ENCODE measurements at regions not wholly inside any gene's neighbourhood (a gene's known extent, or its start where the extent isn't known, plus 50 kb on each side); places are given as distances from the start of the nearest gene placed in this dataset.
"Not testable (repeated sequence)": the region's sequence is repeated elsewhere in the genome, so short reads cannot be mapped to it uniquely, and the experiment has no call there.

DNA sequence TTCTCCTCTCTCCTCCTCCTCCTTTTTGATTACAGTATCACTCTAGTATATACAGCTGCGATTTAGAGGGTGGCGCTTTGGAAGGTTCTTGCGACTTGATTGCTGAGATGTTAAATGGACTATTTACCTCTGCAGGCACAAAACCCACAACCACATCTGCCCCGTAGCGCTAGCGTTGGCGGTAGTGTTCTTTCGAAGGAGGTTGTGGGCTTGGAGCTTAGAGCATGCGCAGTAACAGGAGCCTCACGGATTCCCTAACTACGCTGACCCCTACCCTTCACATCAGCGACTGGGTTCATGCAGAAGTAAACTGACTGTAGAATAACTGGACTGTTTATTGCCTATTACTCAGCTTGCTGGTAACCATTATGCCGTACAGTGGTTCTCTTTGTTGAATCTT, 58.0 kb downstream of the CGGBP1 start:
- peak; percentile 15 for DNase-seq

DNA sequence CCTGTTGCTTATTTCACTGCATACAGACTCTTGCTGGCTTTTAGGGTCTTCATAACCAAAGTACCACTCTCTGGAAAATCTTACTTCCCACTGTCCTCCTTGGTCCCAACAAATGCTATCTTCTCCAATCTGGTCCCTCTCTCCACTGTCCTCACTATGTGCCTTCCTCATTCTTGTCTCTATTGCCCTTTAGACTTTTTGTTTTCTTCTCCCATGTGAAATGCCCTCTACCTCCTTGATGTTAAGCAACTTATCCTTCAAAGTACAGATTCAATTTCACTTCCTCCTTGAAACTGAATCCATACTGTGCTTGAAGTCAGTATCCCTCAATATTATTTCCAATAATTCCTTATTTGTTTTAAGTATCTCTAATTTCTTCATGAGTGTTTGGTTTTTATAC, 60.8 kb downstream of the CGGBP1 start:
- DNase-seq, result no peak

GRCh38 chr3:87997298-87997697, 61.5 kb downstream of the CGGBP1 start:
- peak; percentile 67 for DNase-seq

- no peak for DNase-seq
These were observed 61.9 kb downstream of the CGGBP1 start for GRCh38 chr3:87996882-87997281.

DNA sequence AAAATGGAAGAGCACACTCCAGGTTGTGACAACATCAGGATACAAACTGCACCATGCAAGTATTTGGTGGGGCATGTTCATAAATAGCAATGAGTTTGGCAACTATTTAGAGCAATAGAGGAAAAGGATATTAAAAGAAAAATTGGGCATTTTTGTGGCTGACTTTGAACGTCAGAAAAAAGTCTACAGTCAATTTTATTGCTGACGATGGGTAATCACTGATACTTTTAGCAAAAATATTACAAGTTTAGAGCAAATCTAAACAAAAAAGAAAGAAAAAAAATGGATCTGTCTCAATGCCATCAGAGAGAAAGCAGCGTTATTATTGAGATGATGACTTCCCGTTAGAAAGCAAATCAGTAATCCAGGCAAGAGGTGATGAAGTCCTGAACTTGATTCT, 65.2 kb downstream of the CGGBP1 start:
- DNase-seq, result no peak

- no peak for DNase-seq
These were observed 70.9 kb downstream of the CGGBP1 start for GRCh38 chr3:87987952-87988351.

DNA sequence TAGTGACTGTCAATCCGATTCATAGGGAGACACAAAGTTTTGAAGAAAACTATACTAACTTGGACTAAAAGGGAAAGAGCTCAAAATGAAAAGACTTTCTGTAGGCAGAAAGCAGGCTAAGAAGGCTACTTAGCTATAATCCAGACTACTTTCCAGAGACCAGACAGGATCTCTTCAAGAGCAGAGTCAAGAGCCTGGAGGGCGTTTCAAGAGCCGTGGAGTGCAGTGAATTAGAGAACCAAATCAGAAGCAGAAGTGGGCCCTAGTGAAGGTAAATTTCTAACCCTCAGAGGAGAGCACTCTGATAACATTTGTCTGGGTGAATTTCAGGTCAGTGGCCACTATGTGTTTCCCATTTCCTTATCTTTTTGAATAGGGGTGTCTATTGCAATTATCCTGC, 76.4 kb downstream of the CGGBP1 start:
- no peak for DNase-seq

DNA sequence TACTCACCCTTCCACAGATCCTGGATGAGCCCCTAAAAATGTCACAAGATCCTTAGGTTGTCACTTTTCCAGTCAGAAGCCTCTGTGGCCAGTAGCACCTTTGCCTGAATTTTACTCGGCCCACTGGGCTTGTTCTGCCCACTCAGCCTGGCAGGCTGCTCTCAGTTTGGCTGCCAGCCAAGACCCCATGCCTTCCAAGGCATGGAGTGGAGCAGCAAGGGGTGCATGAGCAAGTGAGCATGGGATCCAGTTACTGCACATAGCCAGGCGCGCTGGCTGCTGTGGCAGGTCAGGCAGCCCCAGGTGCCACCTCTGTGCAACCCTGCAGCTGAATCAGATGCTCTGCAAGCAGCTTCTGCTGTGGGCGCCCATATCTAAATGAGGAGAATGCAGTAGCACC, 79.3 kb downstream of the CGGBP1 start:
- DNase-seq, result no peak

DNA sequence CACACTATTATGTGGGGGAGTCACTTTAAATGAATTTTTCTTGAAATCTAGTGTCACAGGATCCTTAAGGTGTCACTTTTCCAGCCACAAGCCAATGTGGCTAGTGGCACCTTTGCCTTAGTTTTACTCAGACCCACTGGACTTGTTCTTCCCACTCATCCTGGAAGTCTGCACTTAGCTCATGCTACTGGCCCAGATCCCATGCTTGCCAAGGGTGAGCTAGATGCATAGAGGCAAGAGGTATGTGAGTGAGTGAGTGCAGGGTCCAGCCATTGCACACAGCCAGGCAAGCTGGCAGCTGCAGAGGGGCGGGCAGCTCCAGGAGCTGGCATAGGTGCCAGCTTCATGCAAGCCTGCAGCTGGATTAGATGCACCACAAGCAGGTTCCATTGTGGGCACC, 81.0 kb downstream of the CGGBP1 start:
- no peak for DNase-seq

DNA sequence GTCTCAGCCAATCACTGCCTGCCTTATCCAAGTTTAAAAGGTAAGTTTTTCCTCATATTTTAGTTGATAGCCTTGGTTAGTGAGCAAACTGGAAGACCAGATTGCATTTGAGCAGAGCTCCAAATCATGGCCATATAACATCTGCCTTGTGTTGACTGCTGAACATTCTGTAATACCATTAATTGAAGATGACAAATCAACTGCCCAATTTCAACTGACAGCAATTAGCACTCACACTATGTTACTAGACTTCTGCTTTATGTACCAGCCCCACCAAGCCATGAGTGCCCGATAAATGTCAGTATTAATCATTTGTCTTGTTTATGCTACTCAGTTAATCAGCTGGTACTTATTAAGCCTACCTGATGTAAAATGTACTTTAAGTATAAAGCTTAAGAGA, 83.1 kb downstream of the CGGBP1 start:
- DNase-seq, result no peak

DNA sequence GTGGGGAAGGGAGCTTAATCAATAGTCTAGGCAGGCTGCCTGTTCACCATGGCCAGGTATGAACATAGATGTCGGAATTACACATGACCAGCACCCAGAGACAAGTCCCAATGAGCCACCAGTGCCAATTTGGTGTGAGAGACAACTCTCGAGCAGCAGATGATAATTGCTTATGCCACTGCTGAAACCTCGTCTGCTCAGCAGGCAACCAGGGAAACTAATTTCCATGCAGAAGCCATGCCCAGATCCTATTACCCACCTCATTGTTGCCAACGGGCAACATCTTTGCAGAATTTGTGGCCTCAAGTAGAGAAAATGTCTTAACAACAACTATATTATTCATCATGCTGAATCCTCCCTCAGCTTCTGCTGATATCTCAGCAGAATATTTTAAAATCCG, 84.9 kb downstream of the CGGBP1 start:
- no peak for DNase-seq

DNA sequence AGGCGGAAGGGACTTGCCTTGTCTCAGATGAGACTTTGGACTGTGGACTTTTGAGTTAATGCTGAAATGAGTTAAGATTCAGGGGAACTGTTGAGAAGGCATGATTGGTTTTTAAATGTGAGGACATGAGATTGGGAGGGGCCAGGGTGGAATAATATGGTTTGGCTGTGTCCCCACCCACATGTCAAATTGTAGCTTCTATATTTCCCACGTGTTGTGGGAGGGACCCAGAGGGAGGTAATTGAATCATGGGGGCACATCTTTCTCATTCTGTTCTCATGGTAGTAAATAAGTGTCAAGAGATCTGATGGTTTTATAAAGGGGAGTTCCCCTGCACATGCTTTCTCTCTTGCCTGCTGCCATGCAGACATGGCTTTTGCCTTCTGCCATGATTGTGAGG, 89.2 kb downstream of the CGGBP1 start:
- DNase-seq, result no peak

- no peak for DNase-seq
These were observed 90.1 kb downstream of the CGGBP1 start for GRCh38 chr3:87968668-87969067.

DNA sequence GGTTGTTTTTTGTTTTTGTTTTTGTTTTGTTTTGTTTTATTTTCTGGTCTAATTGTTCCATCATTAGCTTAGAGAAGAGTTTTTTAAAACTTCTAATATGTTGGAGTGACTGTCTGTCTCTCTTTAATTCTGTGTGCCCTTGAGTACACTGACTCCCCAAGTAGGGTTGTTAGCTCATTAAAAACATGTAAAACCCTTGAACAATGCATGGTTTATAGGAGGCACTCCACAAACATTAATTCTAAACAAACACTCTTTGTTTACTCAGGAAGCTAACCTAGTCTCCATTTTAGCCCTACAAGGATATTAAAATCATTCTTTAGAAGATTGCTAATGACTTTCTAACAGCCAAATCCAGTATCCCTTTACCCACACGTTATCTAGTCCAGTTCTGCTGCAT, 100.5 kb downstream of the CGGBP1 start:
- no peak for DNase-seq

GRCh38 chr3:87957575-87957974, 101.2 kb downstream of the CGGBP1 start:
- DNase-seq, result no peak

- DNase-seq, result no peak
These were observed 109.0 kb downstream of the CGGBP1 start for GRCh38 chr3:87949879-87950208.

DNA sequence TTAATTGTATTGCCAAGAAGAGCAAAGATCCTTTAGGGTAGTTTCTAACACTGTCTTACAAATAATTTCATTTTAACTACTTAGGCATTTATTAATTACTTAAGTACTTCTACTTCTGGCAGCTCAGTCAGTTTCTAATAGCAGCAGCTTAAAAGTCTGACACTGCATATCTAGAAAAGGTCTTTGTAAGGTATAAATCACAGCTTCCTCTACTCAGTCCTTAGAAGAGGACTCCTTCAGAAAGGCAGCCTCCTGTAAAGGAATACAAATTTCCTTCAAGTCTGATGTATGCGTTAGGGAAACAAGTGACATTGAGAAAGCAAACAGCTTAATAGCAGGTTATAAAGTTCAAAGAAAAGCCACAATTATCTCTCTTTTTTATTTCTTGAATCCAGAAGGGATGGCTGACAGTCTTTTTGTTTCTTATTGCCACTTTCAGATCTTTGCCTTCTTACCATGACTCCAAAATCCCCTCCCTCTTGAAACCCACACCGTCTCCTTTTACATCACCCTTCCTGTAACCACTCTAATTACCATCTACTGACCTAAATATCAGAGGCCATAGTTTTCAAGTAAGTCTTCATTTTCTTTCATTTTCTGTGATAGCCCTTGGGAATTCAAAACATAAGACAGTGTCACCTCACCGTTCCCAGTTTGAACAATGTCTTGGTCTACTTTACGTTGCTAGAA, 109.5 kb downstream of the CGGBP1 start:
- DNase-seq, result no peak

DNA sequence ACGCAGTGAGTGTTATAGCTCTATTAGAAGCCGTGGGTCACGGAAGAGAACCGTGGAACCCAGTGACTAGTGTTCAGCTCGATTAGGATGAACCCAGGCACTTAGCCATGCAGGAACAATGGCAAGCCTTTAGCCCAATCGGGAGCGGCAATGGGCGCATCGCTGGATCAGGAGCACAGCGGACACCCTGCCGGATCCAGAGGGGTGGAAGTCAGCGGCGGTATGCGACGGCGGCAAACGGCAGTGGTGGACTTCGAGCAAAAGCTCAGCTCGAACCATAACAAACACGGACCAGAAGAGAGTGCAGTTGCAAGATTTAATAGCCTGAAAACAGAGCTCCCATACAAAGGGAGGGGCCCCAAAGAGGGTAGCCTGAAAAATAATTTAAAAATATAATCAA, 112.8 kb downstream of the CGGBP1 start:
- DNase-seq, result not testable (repeated sequence)

GRCh38 chr3:87942256-87942655, 116.5 kb downstream of the CGGBP1 start:
- not testable (repeated sequence) for DNase-seq

- no peak for DNase-seq
These were observed 134.3 kb downstream of the CGGBP1 start for GRCh38 chr3:87924485-87924884.

DNA sequence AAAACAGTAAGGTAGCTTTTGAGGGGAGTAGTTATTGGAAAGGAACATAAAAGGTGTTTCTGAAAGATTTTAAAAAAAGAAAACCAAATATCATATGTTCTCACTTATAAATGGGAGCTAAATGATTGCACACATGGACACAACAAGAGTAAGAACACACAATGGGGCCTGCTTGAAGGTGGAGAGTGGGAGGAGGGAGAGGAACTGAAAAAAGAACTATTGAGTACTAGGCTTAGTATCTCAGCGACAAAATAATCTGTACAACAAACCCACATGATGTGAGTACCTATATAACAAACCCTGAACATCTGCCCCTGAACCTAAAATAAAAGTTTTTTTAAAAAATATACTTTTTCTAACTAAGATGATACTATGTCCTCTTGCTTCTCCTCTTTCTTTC, 138.3 kb downstream of the CGGBP1 start:
- no peak for DNase-seq

GRCh38 chr3:87901141-87901540, 157.7 kb downstream of the CGGBP1 start:
- no peak for DNase-seq

DNA sequence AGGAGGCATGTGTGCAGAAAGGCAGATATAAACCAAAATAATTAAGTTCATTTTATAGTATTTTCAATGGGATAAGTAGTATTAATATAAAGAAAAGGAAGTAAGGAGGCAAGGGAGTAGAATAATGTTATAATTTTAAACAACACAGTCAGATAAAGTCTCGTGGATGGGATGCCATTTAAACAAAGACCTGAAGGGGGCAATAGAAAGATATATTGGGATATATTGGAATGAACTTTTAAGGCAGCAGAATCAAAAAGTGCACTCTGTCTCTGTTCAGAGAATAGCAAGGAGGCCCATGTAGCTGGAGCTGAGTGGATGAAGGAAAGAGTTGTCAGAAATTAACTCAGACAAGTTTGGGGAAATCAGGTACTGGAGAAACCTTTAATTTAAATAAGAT, 158.7 kb downstream of the CGGBP1 start:
- DNase-seq, result no peak

DNA sequence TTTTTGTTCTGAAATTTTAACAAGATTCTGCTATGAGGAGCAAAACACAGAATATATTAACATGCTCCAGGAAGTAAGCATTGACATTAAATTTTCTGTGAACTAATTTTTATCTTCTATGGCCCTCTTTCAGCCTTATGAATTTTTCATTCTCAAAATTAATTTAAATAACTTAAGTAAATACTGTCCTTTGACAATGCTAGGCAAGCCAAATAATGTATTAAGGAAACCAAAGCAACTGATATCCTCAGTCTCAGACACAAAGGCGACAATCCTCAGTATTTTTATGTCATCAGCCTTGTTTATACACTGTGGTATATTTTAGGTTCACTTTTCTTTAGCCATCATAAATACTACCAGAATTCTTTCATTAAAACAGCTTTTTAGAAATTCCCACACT, 159.8 kb downstream of the CGGBP1 start:
- no peak for DNase-seq

DNA sequence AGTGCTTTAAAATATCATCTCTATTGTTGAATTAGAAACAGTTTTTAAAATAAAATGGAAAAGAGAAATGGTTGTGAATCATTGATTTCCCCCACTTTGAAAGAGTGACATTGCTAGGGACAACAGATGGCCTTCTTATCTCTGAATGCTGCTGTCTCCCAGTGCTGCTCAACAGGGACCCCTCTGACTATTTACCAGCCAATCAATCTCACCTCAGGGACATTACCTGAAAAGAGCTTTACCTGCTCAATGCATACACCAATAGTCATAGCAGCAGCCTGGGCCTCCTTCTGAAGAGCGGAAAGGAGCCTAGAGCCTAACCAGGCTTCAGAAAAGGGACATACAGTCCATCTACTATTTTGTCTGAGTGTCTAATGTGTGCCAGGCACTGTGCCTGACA, 162.8 kb downstream of the CGGBP1 start:
- no peak for DNase-seq

- no peak for DNase-seq
These were observed 185.7 kb downstream of the CGGBP1 start for GRCh38 chr3:87873136-87873535.
